Gastroesophageal sphincter (tissue), 4 donors: ENCODE measurements at regions not wholly inside any gene's neighbourhood (a gene's known extent, or its start where the extent isn't known, plus 50 kb on each side); places are given as distances from the start of the nearest gene placed in this dataset.

Experiments
- ATAC-seq: fragments of 150-250 bp; one replicate; pipeline ENCODE4 v1.9.1; 2016; ENCODE audit warnings: mild to moderate bottlenecking, moderate library complexity
- H3K27ac ChIP-seq, 4 donors: fragments of 200-600 bp; sonication (generic) in 3 of 4; 1 replicate in 3 of 4; 2 replicates in 1 of 4; pipeline ENCODE4 v1.5.1; 2016 to 2019
- H3K27me3 ChIP-seq: fragments of 200-600 bp; sonication (generic); one replicate; pipeline ENCODE4 v1.5.1; 2019
- H3K36me3 ChIP-seq, 2 donors: fragments of 200-600 bp; sonication (generic); one replicate each; pipeline ENCODE4 v1.5.1; 2019; ENCODE audit warnings: control low read depth in 1 of 2
- H3K4me1 ChIP-seq, 3 donors: fragments of 200-600 bp; sonication (generic); 1 replicate in 2 of 3; 2 replicates in 1 of 3; pipeline ENCODE4 v1.5.1; 2016 to 2019; ENCODE audit warnings: control low read depth in 2 of 3
- H3K4me3 ChIP-seq, 2 donors: fragments of 200-600 bp; sonication (generic); one replicate each; pipeline ENCODE4 v1.5.1; 2019; ENCODE audit warnings: mild to moderate bottlenecking in 1 of 2, moderate library complexity in 1 of 2
- H3K9me3 ChIP-seq, 3 donors: fragments of 200-600 bp; sonication (generic); one replicate each; pipeline ENCODE4 v1.5.1; 2017 to 2019; ENCODE audit warnings: control low read depth in 2 of 3
- EP300 ChIP-seq: sonication (generic); formaldehyde crosslinking; IDR thresholded peaks from one replicate; pipeline ENCODE4 v1.6.1; 2017; ENCODE audit warnings: antibody characterized with exemption, mild to moderate bottlenecking
- POLR2A ChIP-seq, 2 donors: fragments of 450-650 bp; IDR thresholded peaks; one replicate each; pipeline ENCODE4 v1.6.1; 2017; ENCODE audit warnings: antibody characterized with exemption in 2 of 2, mild to moderate bottlenecking in 2 of 2, moderate library complexity in 1 of 2
- POLR2AphosphoS5 ChIP-seq: sonication (generic); formaldehyde crosslinking; IDR thresholded peaks from one replicate; pipeline ENCODE4 v1.6.1; 2017; ENCODE audit warnings: antibody characterized with exemption
- WGBS, 2 donors: methylation state at CpG; one replicate each; pipeline ENCODE4 v1.1.5; 2018; ENCODE audit warnings: low coverage in 1 of 2; 5-methylcytosine and 5-hydroxymethylcytosine counted together
- TF ChIP-seq, protein P1 (sequence below), 4 experiments: fragments of 200-600 bp in 2 of 4; fragments of 450-650 bp in 2 of 4; sonication (generic) in 1 of 4; IDR thresholded peaks; one replicate each; pipeline ENCODE4 v1.5.1; 2017 to 2019; ENCODE audit warnings: antibody characterized with exemption in 4 of 4, mild to moderate bottlenecking in 2 of 4, moderate library complexity in 2 of 4

DNA sequence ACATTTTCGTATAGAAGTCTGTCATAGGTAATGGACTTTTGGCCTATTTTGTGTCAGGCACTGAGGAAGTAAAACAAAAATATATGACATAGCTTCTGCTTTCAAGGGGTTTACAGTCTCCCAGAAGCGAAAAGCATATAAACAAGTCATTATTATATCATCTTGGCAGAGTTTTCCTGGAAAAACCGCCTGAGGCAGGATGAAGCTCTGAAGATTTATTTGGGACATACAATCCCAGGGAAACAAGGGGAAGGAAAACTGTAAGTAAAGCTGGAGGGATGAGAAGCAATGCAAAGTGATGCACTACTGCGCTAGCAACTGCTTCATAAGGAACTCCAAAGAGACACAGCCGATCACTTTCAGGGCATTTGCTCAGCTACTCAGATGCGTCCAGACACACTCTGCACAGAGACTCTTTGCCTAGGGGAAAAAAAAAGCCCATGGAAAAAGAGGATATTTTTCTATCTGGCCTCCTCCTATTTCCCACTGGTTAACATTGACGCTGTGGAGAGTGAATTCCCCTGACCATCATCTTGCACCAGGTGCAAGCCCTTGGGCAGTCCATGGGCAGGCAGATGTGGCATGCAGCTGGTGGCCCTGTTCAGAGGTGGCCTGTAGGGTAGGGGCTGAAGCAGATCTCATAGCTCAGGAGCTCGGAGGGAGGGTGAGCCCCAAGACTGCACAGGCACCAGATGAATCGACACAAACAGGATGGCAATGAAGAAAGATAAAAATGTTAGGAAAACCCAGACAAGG, 158.1 kb downstream of the METTL4 start:
- H3K9me3 ChIP-seq = no peaks in the 10 kb centered on the region
- 64 to 70% methylated on average over 8 to 9 of the region's 9 CpGs for WGBS, 2 donors
- no peak overlapping the region for H3K27ac ChIP-seq
- H3K4me1 ChIP-seq = no peaks in the 10 kb centered on the region
- H3K36me3 ChIP-seq = no peaks in the 10 kb centered on the region
- H3K27me3 ChIP-seq = no peaks in the 10 kb centered on the region
- H3K4me3 ChIP-seq = no peak overlapping the region
- TF ChIP-seq EP300 (no peak), POLR2A (IDR thresholded peaks at IDR 0.05) (no peak), POLR2AphosphoS5 (no peak)
- TF ChIP-seq, protein P1, sequence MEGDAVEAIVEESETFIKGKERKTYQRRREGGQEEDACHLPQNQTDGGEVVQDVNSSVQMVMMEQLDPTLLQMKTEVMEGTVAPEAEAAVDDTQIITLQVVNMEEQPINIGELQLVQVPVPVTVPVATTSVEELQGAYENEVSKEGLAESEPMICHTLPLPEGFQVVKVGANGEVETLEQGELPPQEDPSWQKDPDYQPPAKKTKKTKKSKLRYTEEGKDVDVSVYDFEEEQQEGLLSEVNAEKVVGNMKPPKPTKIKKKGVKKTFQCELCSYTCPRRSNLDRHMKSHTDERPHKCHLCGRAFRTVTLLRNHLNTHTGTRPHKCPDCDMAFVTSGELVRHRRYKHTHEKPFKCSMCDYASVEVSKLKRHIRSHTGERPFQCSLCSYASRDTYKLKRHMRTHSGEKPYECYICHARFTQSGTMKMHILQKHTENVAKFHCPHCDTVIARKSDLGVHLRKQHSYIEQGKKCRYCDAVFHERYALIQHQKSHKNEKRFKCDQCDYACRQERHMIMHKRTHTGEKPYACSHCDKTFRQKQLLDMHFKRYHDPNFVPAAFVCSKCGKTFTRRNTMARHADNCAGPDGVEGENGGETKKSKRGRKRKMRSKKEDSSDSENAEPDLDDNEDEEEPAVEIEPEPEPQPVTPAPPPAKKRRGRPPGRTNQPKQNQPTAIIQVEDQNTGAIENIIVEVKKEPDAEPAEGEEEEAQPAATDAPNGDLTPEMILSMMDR (IDR thresholded peaks at IDR 0.05) = no peak
- ATAC-seq = no peak

DNA sequence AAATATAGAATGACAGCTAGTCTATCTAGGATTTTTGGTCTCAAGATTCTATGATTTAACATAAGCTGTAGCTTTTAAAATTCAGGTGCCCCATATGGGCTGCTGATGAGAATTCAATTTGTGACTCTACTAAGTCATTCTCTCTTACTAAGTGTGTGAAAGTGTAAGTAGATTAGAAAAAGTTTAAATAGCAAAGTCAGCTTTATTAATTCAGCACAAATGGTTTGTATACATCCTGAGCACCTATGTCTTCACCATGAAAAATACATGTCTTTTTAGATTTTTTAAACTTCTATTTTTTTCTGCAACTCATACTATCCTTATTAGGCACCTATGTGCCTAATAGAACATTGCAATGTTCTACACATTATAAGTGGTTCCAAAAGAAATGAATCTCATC, 157.1 kb downstream of the METTL4 start:
- TF ChIP-seq, protein P1 (IDR thresholded peaks at IDR 0.05) = no peak
- TF ChIP-seq POLR2A (IDR thresholded peaks at IDR 0.05) = no peak
- H3K36me3 ChIP-seq = no peaks in the 10 kb centered on the region
- H3K4me3 ChIP-seq = no peak overlapping the region
- H3K9me3 ChIP-seq = no peaks in the 10 kb centered on the region
- ATAC-seq = no peak
- H3K27ac ChIP-seq = no peak overlapping the region
- no peaks in the 10 kb centered on the region for H3K4me1 ChIP-seq
- H3K27me3 ChIP-seq = no peaks in the 10 kb centered on the region

DNA sequence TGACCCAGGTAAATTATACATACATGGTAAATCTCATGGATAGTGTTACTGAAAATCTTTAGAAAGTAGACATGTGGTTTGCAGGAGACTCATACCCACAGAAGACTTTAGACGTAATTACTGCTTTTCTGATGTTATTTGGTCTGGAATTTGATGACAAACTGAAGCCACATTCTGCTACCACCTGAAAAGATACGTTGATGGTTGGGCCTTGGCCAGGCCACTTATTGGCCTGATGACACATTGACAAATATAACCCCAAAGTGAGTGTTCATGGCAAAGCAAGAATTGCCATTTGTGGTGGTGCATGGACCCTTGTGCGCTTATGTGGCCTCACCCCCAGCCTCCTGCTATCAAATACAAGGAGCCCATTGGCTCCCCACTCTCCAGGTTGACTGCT, 155.6 kb downstream of the METTL4 start:
- no peak overlapping the region for H3K27ac ChIP-seq
- no peak for ATAC-seq
- no peak overlapping the region for H3K4me3 ChIP-seq
- no peak for TF ChIP-seq POLR2AphosphoS5
- TF ChIP-seq, protein P1 (IDR thresholded peaks at IDR 0.05) = no peak
- TF ChIP-seq EP300 = no peak
- TF ChIP-seq POLR2A (IDR thresholded peaks at IDR 0.05) = no peak
- H3K27me3 ChIP-seq = no peaks in the 10 kb centered on the region
- no peaks in the 10 kb centered on the region for H3K4me1 ChIP-seq
- H3K36me3 ChIP-seq = no peaks in the 10 kb centered on the region
- H3K9me3 ChIP-seq = no peaks in the 10 kb centered on the region
- 86 to 88% methylated on average over 3 of the region's 3 CpGs for WGBS, 2 donors

DNA sequence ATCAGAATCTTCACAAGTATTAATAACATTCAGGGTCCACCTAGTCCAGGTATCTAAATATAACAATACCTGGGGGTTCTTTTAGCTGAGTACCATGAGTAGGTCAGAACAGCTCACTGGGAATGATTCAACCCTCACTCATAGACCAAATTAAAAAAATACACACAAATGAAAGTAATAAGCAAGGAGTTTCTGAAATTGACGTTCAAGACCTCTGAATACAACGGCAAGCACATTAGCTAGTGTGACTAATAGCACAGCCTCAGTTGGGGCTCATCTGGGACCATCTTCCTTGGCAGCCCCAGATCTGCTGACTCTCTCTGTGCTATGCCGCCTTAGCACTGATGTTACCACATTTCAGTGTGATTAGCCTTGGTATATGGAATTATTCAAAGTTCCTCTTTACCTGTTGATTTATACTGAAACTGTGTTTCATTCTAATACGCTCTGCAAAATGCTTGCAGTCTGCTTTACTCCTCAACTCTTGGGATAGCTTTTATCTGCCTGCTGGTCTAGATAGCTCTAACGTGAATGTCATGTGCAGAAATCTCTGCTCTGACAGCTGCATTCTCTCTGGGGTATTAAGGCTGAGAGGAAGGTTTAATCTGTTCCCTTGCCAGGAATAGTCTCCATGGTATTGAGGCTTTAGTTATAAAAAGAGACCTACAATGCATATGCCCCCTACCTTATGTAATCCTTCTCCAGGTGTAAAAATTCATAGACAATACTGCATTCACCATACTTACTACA, 153.3 kb downstream of the METTL4 start:
- WGBS, 2 donors = 42 to 51% methylated on average over 4 to 5 of the region's 5 CpGs
- H3K36me3 ChIP-seq = no peaks in the 10 kb centered on the region
- no peaks in the 10 kb centered on the region for H3K27me3 ChIP-seq
- H3K9me3 ChIP-seq = no peaks in the 10 kb centered on the region
- H3K4me3 ChIP-seq = no peak overlapping the region
- no peaks in the 10 kb centered on the region for H3K4me1 ChIP-seq
- TF ChIP-seq, protein P1 (IDR thresholded peaks at IDR 0.05) = no peak
- TF ChIP-seq EP300 (no peak), POLR2A (IDR thresholded peaks at IDR 0.05) (no peak), POLR2AphosphoS5 (no peak)
- no peak for ATAC-seq
- no peak overlapping the region for H3K27ac ChIP-seq

DNA sequence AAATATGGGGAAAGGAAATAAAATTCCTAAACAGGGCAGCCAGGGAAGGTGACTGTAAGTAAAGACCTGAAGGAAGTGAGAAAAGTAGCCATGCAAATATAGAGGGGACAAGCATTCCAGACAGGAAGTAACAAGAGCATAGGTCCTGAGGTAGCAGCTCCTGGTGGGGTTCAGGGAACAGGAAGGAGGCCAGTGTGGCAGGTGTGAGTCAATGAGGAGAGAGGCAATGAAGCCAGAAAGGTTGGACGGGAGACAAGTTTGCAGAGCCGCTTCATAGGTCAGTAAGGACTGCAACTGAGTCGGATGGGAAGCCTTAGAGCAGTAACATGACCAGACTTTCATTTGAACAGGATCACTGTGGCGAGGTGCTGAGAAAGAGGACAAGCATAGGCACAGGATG, 150.9 kb downstream of the METTL4 start:
- Histone ChIP-seq H3K27ac (no peak overlapping the region), H3K4me3 (no peak overlapping the region), H3K4me1 (no peaks in the 10 kb centered on the region), H3K36me3 (no peaks in the 10 kb centered on the region), H3K9me3 (no peaks in the 10 kb centered on the region), H3K27me3 (no peaks in the 10 kb centered on the region)
- WGBS, 2 donors = 73 to 92% methylated on average over 3 to 4 of the region's 4 CpGs
- ATAC-seq = no peak
- TF ChIP-seq POLR2AphosphoS5 = no peak
- TF ChIP-seq EP300 = no peak
- TF ChIP-seq POLR2A (IDR thresholded peaks at IDR 0.05) = no peak
- TF ChIP-seq, protein P1 (IDR thresholded peaks at IDR 0.05) = no peak
